ENCODE measurements at regions not wholly inside any gene's neighbourhood (a gene's known extent, or its start where the extent isn't known, plus 50 kb on each side); places are given as distances from the start of the nearest gene placed in this dataset.

DNA sequence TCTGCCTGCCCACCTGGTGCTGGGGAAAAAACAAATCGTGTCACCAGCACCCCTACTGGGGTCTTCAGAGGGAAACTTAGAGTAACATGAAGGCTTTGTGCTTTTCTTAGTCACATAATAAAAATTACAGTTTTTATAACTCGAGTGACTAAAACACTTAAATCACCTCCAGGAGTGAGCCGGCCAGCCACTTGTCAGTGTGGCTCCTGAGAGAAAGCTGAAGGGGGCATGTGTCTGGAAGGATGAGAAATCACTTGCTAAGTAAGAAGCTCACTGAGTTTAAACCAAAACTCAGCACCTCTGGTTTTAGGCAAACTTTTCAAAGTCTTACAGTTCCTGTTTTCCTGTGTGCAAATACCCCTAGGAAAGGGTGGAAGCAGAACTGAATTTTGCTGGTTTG, 372.2 kb downstream of the CDH26 start:
- Histone ChIP-seq H3K27ac (ENCODE audit: insufficient read depth in 1 of 2, low read depth in 1 of 2, low read length in 2 of 2, poor library complexity in 1 of 2, severe bottlenecking in 2 of 2) (no peak overlapping the region), H3K4me3 (ENCODE audit: control insufficient read depth in 1 of 7, extremely low read depth in 1 of 7, insufficient read depth in 4 of 7, low read depth in 2 of 7, low read length in 6 of 7) (no peak overlapping the region), H3K4me1 (ENCODE audit: control extremely low read depth in 1 of 4, control insufficient read depth in 4 of 4, insufficient read depth in 4 of 4, low read length in 3 of 4) (no peaks in the 10 kb centered on the region), H3K9me3 (ENCODE audit: control extremely low read depth in 1 of 5, control insufficient read depth in 4 of 5, insufficient read depth in 2 of 5, low read depth in 1 of 5, low read length in 4 of 5) (no peaks in the 10 kb centered on the region), H3K27me3 (replicated peaks in 2 of 5; ENCODE audit: control insufficient read depth in 4 of 5, insufficient read depth in 5 of 5, low read length in 4 of 5) (peaks cover 0 to 4% (median 0%) of the 10 kb centered on the region in 5 experiments), H3K36me3 (ENCODE audit: control insufficient read depth in 4 of 4, insufficient read depth in 4 of 4, low read length in 3 of 4) (no peaks in the 10 kb centered on the region)
- ChIA-PET CTCF (no interaction called here), POLR2A (no interaction called here)
- no peak for DNase-seq
- WGBS (ENCODE audit: insufficient coverage), result 33% methylated on average over 1 of the region's 3 CpGs

GRCh38 chr20:60331688-60332300, 373.6 kb downstream of the CDH26 start:
- H3K27ac ChIP-seq (ENCODE audit: insufficient read depth in 1 of 2, low read depth in 1 of 2, low read length in 2 of 2, poor library complexity in 1 of 2, severe bottlenecking in 2 of 2), result no peak overlapping the region
- H3K4me1 ChIP-seq (ENCODE audit: control extremely low read depth in 1 of 4, control insufficient read depth in 4 of 4, insufficient read depth in 4 of 4, low read length in 3 of 4), result no peaks in the 10 kb centered on the region
- no peaks in the 10 kb centered on the region for H3K36me3 ChIP-seq (ENCODE audit: control insufficient read depth in 4 of 4, insufficient read depth in 4 of 4, low read length in 3 of 4)
- H3K4me3 ChIP-seq (ENCODE audit: control insufficient read depth in 1 of 7, extremely low read depth in 1 of 7, insufficient read depth in 4 of 7, low read depth in 2 of 7, low read length in 6 of 7), result no peak overlapping the region
- no peak for DNase-seq
- H3K27me3 ChIP-seq (replicated peaks in 2 of 5; ENCODE audit: control insufficient read depth in 4 of 5, insufficient read depth in 5 of 5, low read length in 4 of 5), result peaks cover 0 to 6% (median 2%) of the 10 kb centered on the region in 5 experiments
- CTCF ChIA-PET, result no interaction called here
- POLR2A ChIA-PET, result no interaction called here
- no peaks in the 10 kb centered on the region for H3K9me3 ChIP-seq (ENCODE audit: control extremely low read depth in 1 of 5, control insufficient read depth in 4 of 5, insufficient read depth in 2 of 5, low read depth in 1 of 5, low read length in 4 of 5)
- WGBS (ENCODE audit: insufficient coverage), result 95% methylated on average over 7 of the region's 11 CpGs

DNA sequence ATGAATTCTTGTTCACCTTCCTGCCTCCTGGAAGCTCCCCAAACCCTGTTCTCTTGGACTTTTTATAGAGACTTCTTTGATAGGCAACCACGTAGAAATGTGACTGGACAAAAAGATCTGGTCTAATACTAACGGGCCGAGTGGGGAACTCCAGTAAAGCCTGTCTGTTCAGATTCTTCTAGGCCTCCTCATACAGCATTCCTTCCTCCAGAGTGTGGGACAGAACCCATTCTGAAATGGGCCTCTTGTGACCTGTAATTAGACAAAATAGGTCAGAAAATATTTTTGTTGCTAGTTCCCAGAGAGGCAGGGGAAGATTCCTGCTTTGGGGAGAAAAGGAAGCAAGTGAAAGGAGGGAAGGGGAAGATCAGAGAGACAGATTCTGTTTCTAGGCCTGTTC, 374.3 kb downstream of the CDH26 start:
- Histone ChIP-seq H3K4me1 (ENCODE audit: control extremely low read depth in 1 of 4, control insufficient read depth in 4 of 4, insufficient read depth in 4 of 4, low read length in 3 of 4) (no peaks in the 10 kb centered on the region), H3K9me3 (ENCODE audit: control extremely low read depth in 1 of 5, control insufficient read depth in 4 of 5, insufficient read depth in 2 of 5, low read depth in 1 of 5, low read length in 4 of 5) (no peaks in the 10 kb centered on the region), H3K4me3 (ENCODE audit: control insufficient read depth in 1 of 7, extremely low read depth in 1 of 7, insufficient read depth in 4 of 7, low read depth in 2 of 7, low read length in 6 of 7) (no peak overlapping the region), H3K27ac (ENCODE audit: insufficient read depth in 1 of 2, low read depth in 1 of 2, low read length in 2 of 2, poor library complexity in 1 of 2, severe bottlenecking in 2 of 2) (no peak overlapping the region), H3K27me3 (replicated peaks in 2 of 5; ENCODE audit: control insufficient read depth in 4 of 5, insufficient read depth in 5 of 5, low read length in 4 of 5) (peaks cover 0 to 6% (median 5%) of the 10 kb centered on the region in 5 experiments), H3K36me3 (ENCODE audit: control insufficient read depth in 4 of 4, insufficient read depth in 4 of 4, low read length in 3 of 4) (no peaks in the 10 kb centered on the region)
- POLR2A ChIA-PET, result no interaction called here
- CTCF ChIA-PET, result no interaction called here
- no peak for DNase-seq
- 83% methylated on average over 2 of the region's 3 CpGs for WGBS (ENCODE audit: insufficient coverage)

GRCh38 chr20:60334911-60335310, 376.7 kb downstream of the CDH26 start:
- ChIA-PET CTCF (no interaction called here), POLR2A (no interaction called here)
- DNase-seq, result no peak
- H3K4me1 ChIP-seq (ENCODE audit: control extremely low read depth in 1 of 4, control insufficient read depth in 4 of 4, insufficient read depth in 4 of 4, low read length in 3 of 4), result no peaks in the 10 kb centered on the region
- H3K27ac ChIP-seq (ENCODE audit: insufficient read depth in 1 of 2, low read depth in 1 of 2, low read length in 2 of 2, poor library complexity in 1 of 2, severe bottlenecking in 2 of 2), result no peak overlapping the region
- no peak overlapping the region for H3K4me3 ChIP-seq (ENCODE audit: control insufficient read depth in 1 of 7, extremely low read depth in 1 of 7, insufficient read depth in 4 of 7, low read depth in 2 of 7, low read length in 6 of 7)
- no peaks in the 10 kb centered on the region for H3K9me3 ChIP-seq (ENCODE audit: control extremely low read depth in 1 of 5, control insufficient read depth in 4 of 5, insufficient read depth in 2 of 5, low read depth in 1 of 5, low read length in 4 of 5)
- no peaks in the 10 kb centered on the region for H3K36me3 ChIP-seq (ENCODE audit: control insufficient read depth in 4 of 4, insufficient read depth in 4 of 4, low read length in 3 of 4)
- WGBS (ENCODE audit: insufficient coverage), result 100% methylated on average over 2 of the region's 3 CpGs
- peaks cover 0 to 6% (median 5%) of the 10 kb centered on the region in 5 experiments for H3K27me3 ChIP-seq (replicated peaks in 2 of 5; ENCODE audit: control insufficient read depth in 4 of 5, insufficient read depth in 5 of 5, low read length in 4 of 5)

GRCh38 chr20:60338556-60338955, 380.3 kb downstream of the CDH26 start:
- 95% methylated on average over 7 of the region's 8 CpGs for WGBS (ENCODE audit: insufficient coverage)
- ChIA-PET POLR2A (no interaction called here), CTCF (no interaction called here)

GRCh38 chr20:60339738-60340137, 381.5 kb downstream of the CDH26 start:
- 94% methylated on average over 6 of the region's 6 CpGs for WGBS (ENCODE audit: insufficient coverage)
- no peak overlapping the region for H3K27ac ChIP-seq (ENCODE audit: insufficient read depth in 1 of 2, low read depth in 1 of 2, low read length in 2 of 2, poor library complexity in 1 of 2, severe bottlenecking in 2 of 2)

More at GRCh38 chr20:60338556-60338955, 380.3 kb downstream of the CDH26 start:
- Histone ChIP-seq H3K4me1 (ENCODE audit: control extremely low read depth in 1 of 4, control insufficient read depth in 4 of 4, insufficient read depth in 4 of 4, low read length in 3 of 4) (no peaks in the 10 kb centered on the region), H3K27ac (ENCODE audit: insufficient read depth in 1 of 2, low read depth in 1 of 2, low read length in 2 of 2, poor library complexity in 1 of 2, severe bottlenecking in 2 of 2) (no peak overlapping the region), H3K27me3 (replicated peaks in 2 of 5; ENCODE audit: control insufficient read depth in 4 of 5, insufficient read depth in 5 of 5, low read length in 4 of 5) (peaks cover 0 to 9% (median 4%) of the 10 kb centered on the region in 5 experiments), H3K36me3 (ENCODE audit: control insufficient read depth in 4 of 4, insufficient read depth in 4 of 4, low read length in 3 of 4) (no peaks in the 10 kb centered on the region), H3K4me3 (ENCODE audit: control insufficient read depth in 1 of 7, extremely low read depth in 1 of 7, insufficient read depth in 4 of 7, low read depth in 2 of 7, low read length in 6 of 7) (no peak overlapping the region), H3K9me3 (ENCODE audit: control extremely low read depth in 1 of 5, control insufficient read depth in 4 of 5, insufficient read depth in 2 of 5, low read depth in 1 of 5, low read length in 4 of 5) (no peaks in the 10 kb centered on the region)
- DNase-seq, result no peak

DNA sequence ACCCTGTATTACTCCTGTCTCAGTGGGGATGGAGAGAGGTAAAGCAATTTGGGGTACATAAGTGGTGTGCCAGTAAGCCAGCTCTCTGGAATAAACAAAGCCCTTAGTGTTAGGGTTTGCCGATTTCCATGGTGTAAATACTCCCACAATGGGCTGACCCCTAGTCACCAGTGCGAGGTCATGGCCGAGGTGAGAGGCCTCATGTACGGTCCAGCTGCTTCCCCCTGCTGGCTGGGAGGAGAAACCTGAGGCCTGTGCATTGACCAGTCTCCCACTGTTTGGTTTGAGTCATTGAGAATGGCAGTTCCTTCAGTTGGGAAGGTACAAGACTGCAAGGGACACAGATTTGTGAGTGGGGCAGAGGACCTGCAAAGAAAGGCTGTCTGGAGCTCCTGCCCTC, 382.0 kb downstream of the CDH26 start:
- 94% methylated on average over 4 of the region's 4 CpGs for WGBS (ENCODE audit: insufficient coverage)
- Histone ChIP-seq H3K4me1 (ENCODE audit: control extremely low read depth in 1 of 4, control insufficient read depth in 4 of 4, insufficient read depth in 4 of 4, low read length in 3 of 4) (no peaks in the 10 kb centered on the region), H3K9me3 (ENCODE audit: control extremely low read depth in 1 of 5, control insufficient read depth in 4 of 5, insufficient read depth in 2 of 5, low read depth in 1 of 5, low read length in 4 of 5) (no peaks in the 10 kb centered on the region), H3K27me3 (replicated peaks in 2 of 5; ENCODE audit: control insufficient read depth in 4 of 5, insufficient read depth in 5 of 5, low read length in 4 of 5) (peaks cover 0 to 7% (median 4%) of the 10 kb centered on the region in 5 experiments), H3K27ac (ENCODE audit: insufficient read depth in 1 of 2, low read depth in 1 of 2, low read length in 2 of 2, poor library complexity in 1 of 2, severe bottlenecking in 2 of 2) (no peak overlapping the region), H3K36me3 (ENCODE audit: control insufficient read depth in 4 of 4, insufficient read depth in 4 of 4, low read length in 3 of 4) (no peaks in the 10 kb centered on the region), H3K4me3 (ENCODE audit: control insufficient read depth in 1 of 7, extremely low read depth in 1 of 7, insufficient read depth in 4 of 7, low read depth in 2 of 7, low read length in 6 of 7) (no peak overlapping the region)
- POLR2A ChIA-PET, result no interaction called here
- no peak for DNase-seq
- CTCF ChIA-PET, result no interaction called here

More at GRCh38 chr20:60339738-60340137, 381.5 kb downstream of the CDH26 start:
- no peaks in the 10 kb centered on the region for H3K4me1 ChIP-seq (ENCODE audit: control extremely low read depth in 1 of 4, control insufficient read depth in 4 of 4, insufficient read depth in 4 of 4, low read length in 3 of 4)
- ChIA-PET POLR2A (no interaction called here), CTCF (no interaction called here)
- H3K4me3 ChIP-seq (ENCODE audit: control insufficient read depth in 1 of 7, extremely low read depth in 1 of 7, insufficient read depth in 4 of 7, low read depth in 2 of 7, low read length in 6 of 7), result no peak overlapping the region
- H3K27me3 ChIP-seq (replicated peaks in 2 of 5; ENCODE audit: control insufficient read depth in 4 of 5, insufficient read depth in 5 of 5, low read length in 4 of 5), result peaks cover 0 to 9% (median 4%) of the 10 kb centered on the region in 5 experiments
- no peaks in the 10 kb centered on the region for H3K9me3 ChIP-seq (ENCODE audit: control extremely low read depth in 1 of 5, control insufficient read depth in 4 of 5, insufficient read depth in 2 of 5, low read depth in 1 of 5, low read length in 4 of 5)
- no peaks in the 10 kb centered on the region for H3K36me3 ChIP-seq (ENCODE audit: control insufficient read depth in 4 of 4, insufficient read depth in 4 of 4, low read length in 3 of 4)
- no peak for DNase-seq

All from common myeloid progenitor, CD34-positive (primary cell).